ENCODE measurements at regions not wholly inside any gene's neighbourhood (a gene's known extent, or its start where the extent isn't known, plus 50 kb on each side); places are given as distances from the start of the nearest gene placed in this dataset.
"Not testable (repeated sequence)": the region's sequence is repeated elsewhere in the genome, so short reads cannot be mapped to it uniquely, and the experiment has no call there.

DNA sequence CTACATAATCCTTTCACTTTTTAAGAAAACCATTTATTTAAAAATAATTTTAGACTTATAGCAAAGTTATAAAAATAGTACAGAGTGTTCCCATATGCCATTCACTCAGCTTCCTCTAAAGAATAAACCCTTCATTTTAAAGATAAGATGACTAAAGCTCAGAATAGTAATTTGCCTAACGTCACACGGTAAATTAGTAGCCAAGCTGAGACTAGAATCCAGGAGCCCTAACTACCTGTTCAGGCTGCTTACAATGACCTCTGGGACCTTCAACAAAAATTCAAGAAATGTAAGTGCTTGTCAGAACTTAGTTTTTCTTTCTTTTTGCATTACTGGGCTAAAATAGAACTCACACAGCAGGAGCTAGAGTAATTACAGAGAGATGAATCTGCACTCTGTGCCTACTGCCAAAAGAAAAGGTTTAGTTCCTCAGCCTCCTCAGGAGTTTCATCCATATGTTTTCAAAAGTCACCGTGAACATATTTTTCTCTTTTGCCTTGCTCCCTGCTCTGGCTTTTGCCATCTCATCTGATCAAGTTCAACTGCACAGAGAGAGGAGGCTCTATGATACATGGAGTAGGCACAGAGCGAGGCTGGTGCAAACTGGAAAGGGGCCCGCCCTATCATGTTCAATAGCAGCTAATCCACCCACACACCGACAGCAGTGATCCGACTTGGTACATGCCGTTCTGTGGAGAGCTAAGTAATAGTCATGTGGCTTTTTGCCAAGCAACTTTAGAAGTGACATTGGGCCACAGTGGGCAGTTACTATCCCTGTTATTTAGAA, 112.7 kb upstream of the SEC22B start:
- in situ Hi-C loops (cut with HindIII; ENCODE audit: low pct_unique_long_range_greater_than_20kb, low sequenced_read_pairs); DNase-seq (ENCODE audit: low read depth): not testable (repeated sequence)

GRCh38 chr1:120288167-120288566, 111.8 kb upstream of the SEC22B start:
- DNase-seq (ENCODE audit: low read depth); in situ Hi-C loops (cut with HindIII; ENCODE audit: low pct_unique_long_range_greater_than_20kb, low sequenced_read_pairs): not testable (repeated sequence)

DNA sequence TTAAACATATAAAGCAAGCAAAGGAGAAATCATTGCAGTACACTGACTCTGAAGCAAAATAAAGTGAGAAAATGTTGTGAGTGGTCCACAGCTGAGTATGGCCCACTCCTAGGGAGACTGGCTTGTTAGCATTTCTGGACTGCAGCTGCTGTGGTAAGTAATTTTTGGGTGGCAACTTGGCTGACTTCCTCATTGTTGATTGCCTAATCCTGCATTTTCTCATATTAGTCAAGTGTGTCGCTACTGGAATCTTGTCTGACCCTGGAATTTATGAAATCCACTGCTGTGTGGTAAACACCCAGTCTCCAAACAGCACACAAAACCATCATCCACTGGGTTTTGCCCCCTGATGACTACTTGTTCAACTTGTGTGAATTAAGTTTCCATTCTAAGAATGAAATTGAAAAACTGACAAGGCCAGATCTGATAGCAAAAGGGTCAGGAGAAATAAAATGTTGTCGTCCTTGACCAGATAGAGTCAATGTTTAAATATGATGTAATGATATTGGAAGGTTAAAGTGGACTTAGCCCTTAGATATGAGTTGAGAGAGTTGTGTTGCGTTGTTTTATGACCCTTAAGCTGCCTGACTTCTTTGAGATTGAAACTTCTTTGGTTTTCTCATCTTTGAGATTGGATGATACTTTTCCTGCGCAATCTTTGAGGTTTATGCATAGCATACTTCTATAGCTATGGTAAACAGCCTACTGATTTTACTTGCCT, 106.6 kb upstream of the SEC22B start:
- in situ Hi-C loops (cut with HindIII; ENCODE audit: low pct_unique_long_range_greater_than_20kb, low sequenced_read_pairs); DNase-seq (ENCODE audit: low read depth): not testable (repeated sequence)

- in situ Hi-C loops (cut with HindIII; ENCODE audit: low pct_unique_long_range_greater_than_20kb, low sequenced_read_pairs); DNase-seq (ENCODE audit: low read depth): not testable (repeated sequence)
These were observed 101.9 kb upstream of the SEC22B start for GRCh38 chr1:120278259-120278610.

- in situ Hi-C loops (cut with HindIII; ENCODE audit: low pct_unique_long_range_greater_than_20kb, low sequenced_read_pairs); DNase-seq (ENCODE audit: low read depth): not testable (repeated sequence)
These were observed 101.3 kb upstream of the SEC22B start for GRCh38 chr1:120277428-120278258.

GRCh38 chr1:120276710-120277109, 100.4 kb upstream of the SEC22B start:
- DNase-seq (ENCODE audit: low read depth); in situ Hi-C loops (cut with HindIII; ENCODE audit: low pct_unique_long_range_greater_than_20kb, low sequenced_read_pairs): not testable (repeated sequence)

GRCh38 chr1:120274438-120274837, 98.1 kb upstream of the SEC22B start:
- in situ Hi-C loops (cut with HindIII; ENCODE audit: low pct_unique_long_range_greater_than_20kb, low sequenced_read_pairs); DNase-seq (ENCODE audit: low read depth): not testable (repeated sequence)

DNA sequence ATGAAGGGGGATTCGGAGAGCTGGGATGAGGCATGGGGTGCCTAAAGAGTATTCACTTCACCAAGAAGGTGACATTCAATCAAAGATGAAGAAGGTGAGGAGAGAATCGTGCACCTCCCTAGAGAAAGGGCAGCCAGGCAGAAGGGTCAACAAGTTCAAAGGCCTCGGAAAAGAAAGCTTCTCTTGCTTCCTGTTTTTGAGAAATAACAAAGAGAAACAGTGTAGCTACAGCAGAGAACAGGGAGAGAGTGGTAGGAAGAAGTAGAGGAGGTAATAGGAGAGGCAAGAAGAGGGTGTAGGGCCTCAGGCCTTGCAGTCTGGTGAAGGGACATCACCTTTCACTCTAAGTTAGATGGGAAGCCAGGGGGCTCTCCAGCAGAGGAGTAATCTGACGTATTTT, 97.0 kb upstream of the SEC22B start:
- DNase-seq (ENCODE audit: low read depth) = not testable (repeated sequence)

DNA sequence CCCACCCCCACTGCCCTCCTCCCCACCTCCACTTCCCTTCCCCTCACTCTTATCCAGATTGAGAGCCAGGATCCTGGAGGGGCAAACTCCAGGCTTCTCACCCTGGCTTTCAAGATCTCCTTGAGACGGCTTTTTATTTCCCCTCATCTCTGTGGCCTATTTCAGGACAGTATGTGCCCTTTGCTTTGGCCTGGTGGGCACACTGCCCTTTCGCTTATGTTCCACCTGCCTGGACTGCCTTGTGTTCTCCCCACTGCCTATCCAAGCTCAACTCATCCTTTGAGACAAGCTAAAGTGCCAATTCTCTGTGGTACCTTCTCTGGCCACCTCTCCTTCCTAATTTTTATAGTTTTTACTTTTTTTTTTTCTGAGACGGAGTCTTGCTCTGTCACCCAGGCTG, 95.9 kb upstream of the SEC22B start:
- in situ Hi-C loops (cut with HindIII; ENCODE audit: low pct_unique_long_range_greater_than_20kb, low sequenced_read_pairs); DNase-seq (ENCODE audit: low read depth): not testable (repeated sequence)

More for the DNA sequence above, 97.0 kb upstream of the SEC22B start:
- in situ Hi-C loops (cut with HindIII; ENCODE audit: low pct_unique_long_range_greater_than_20kb, low sequenced_read_pairs) = not testable (repeated sequence)

DNA sequence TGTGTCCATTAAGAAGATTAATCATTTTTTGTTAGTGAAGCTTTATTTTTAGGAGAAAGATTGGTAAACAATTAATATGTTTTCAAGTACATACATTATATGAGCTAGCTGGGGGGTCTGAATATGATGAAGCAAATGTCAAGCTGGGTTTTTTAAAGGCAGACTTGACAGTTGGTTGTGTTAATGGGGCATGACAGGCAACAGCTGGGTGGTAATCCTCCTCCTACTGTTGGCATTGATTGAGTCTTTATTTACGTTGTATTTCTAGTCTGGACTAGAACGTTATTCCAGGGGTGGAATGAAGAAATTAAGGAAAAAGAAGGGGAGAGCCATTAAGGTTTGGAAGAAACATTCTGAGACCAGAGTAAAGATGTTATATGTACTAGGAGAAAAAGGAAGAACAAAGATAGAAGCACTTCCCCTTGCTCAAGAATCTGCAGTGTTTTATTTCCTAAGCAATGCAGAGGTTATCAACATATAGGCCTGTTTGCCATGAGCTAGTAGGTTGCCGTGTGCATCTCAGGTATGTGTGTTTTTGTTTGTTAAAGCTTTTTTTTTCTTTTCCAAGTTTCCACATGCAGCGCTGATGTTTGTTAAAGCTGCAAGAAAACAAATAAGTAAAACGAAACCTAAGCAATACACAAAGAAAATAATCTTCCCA, 95.4 kb upstream of the SEC22B start:
- in situ Hi-C loops (cut with HindIII; ENCODE audit: low pct_unique_long_range_greater_than_20kb, low sequenced_read_pairs); DNase-seq (ENCODE audit: low read depth): not testable (repeated sequence)

- DNase-seq (ENCODE audit: low read depth); in situ Hi-C loops (cut with HindIII; ENCODE audit: low pct_unique_long_range_greater_than_20kb, low sequenced_read_pairs): not testable (repeated sequence)
These were observed 91.7 kb upstream of the SEC22B start for GRCh38 chr1:120267894-120268551.

DNA sequence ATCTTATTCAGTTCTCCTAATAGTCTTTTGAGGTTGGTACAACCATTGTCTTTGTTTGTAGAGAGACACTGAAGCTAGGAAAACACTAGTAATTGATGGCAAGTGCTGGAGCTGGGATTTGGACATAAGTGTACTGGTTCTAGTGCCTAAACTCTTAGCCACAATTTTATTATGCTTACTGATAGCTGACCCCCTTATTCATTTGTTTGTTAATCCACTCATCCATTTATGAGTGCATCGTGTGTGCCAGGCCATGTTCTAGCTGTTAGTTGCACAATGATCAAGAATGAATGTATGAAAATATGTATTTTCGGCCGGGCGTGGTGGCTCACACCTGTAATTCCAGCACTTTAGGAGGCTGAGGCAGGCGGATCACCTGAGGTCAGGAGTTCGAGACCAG, 88.2 kb upstream of the SEC22B start:
- DNase-seq (ENCODE audit: low read depth); in situ Hi-C loops (cut with HindIII; ENCODE audit: low pct_unique_long_range_greater_than_20kb, low sequenced_read_pairs): not testable (repeated sequence)

DNA sequence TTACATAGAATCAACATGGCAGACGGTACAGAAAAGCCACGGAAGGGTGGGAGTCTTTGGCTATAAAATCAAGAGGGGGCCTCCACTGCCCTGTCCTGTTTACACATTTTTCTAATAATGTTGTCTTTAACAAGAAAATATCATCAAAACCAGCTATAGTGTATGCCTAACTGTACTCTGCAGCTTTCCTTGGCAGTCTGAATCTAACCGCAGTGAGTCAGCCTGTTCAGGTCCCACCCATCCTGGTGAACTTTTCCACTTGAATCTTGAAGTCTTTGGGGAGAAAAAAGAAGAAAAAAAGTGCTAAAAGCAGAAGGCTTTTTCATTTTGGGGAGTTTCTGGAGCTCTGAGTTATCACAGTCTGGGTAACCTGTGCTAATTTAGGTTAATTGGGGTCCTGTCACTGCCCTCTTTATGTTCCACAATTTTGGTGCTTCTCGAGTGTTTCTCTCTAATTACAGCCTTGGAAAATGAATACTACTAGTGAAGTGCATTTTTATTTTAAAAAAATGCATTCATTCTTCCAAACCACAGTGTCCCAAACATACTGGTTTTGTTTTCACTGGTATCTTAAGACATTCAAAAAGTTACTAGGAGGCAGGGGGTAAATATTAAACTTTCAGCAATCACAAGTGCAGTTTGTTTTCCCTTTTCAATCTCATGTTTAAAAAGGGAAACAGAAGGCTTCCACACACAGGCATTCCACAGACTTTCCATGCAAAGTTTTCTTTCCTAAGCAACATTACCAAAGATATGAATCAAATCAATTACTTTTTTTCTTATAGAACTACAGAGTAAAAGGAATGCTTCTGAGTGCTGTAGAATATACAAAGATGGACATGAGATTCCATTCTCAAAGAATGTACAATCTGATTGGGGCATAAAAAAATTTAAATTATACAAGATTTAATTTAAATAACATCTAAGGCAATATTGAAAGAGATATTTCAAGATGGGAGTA, 86.8 kb upstream of the SEC22B start:
- in situ Hi-C loops (cut with HindIII; ENCODE audit: low pct_unique_long_range_greater_than_20kb, low sequenced_read_pairs) = not testable (repeated sequence)

GRCh38 chr1:120257778-120258105, 81.4 kb upstream of the SEC22B start:
- in situ Hi-C loops (cut with HindIII; ENCODE audit: low pct_unique_long_range_greater_than_20kb, low sequenced_read_pairs); DNase-seq (ENCODE audit: low read depth): not testable (repeated sequence)

More for the DNA sequence above, 86.8 kb upstream of the SEC22B start:
- not testable (repeated sequence) for DNase-seq (ENCODE audit: low read depth)

GRCh38 chr1:120257064-120257777, 80.9 kb upstream of the SEC22B start:
- in situ Hi-C loops (cut with HindIII; ENCODE audit: low pct_unique_long_range_greater_than_20kb, low sequenced_read_pairs); DNase-seq (ENCODE audit: low read depth): not testable (repeated sequence)

GRCh38 chr1:120250756-120251155, 74.4 kb upstream of the SEC22B start:
- DNase-seq (ENCODE audit: low read depth) = not testable (repeated sequence)

More at GRCh38 chr1:120250756-120251155, 74.4 kb upstream of the SEC22B start:
- in situ Hi-C loops (cut with HindIII; ENCODE audit: low pct_unique_long_range_greater_than_20kb, low sequenced_read_pairs) = not testable (repeated sequence)

Data from Caki2 (cell line).